AG09309 (cell line): ENCODE measurements at regions not wholly inside any gene's neighbourhood (a gene's known extent, or its start where the extent isn't known, plus 50 kb on each side); places are given as distances from the start of the nearest gene placed in this dataset.

Source experiments
- DNase-seq: peaks from one replicate; pipeline ENCODE4 v3.0.0-alpha.2; 2010; ENCODE audit warnings: low read depth
- H3K4me3 ChIP-seq: 2 replicates; pipeline ENCODE4 v1.5.1; 2011; ENCODE audit warnings: mild to moderate bottlenecking, low read depth, low read length, moderate library complexity; ENCODE audit not compliant: control insufficient read depth
- TF ChIP-seq, protein P1 (sequence below): IDR thresholded peaks from 2 replicates; pipeline ENCODE4 v1.5.1; 2011; ENCODE audit warnings: mild to moderate bottlenecking, low read depth, low read length, inconsistent platforms; ENCODE audit not compliant: insufficient read depth, control insufficient read depth; ENCODE audit errors: missing control alignments

- DNase-seq = no peak
- TF ChIP-seq, protein P1, sequence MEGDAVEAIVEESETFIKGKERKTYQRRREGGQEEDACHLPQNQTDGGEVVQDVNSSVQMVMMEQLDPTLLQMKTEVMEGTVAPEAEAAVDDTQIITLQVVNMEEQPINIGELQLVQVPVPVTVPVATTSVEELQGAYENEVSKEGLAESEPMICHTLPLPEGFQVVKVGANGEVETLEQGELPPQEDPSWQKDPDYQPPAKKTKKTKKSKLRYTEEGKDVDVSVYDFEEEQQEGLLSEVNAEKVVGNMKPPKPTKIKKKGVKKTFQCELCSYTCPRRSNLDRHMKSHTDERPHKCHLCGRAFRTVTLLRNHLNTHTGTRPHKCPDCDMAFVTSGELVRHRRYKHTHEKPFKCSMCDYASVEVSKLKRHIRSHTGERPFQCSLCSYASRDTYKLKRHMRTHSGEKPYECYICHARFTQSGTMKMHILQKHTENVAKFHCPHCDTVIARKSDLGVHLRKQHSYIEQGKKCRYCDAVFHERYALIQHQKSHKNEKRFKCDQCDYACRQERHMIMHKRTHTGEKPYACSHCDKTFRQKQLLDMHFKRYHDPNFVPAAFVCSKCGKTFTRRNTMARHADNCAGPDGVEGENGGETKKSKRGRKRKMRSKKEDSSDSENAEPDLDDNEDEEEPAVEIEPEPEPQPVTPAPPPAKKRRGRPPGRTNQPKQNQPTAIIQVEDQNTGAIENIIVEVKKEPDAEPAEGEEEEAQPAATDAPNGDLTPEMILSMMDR = no peak
- H3K4me3 ChIP-seq = no peak overlapping the region
Measured at GRCh38 chr14:30431552-30431951, 127.4 kb upstream of the G2E3 start.

- TF ChIP-seq, protein P1 = no peak
- peak; percentile 2 for DNase-seq
- no peak overlapping the region for H3K4me3 ChIP-seq
Measured at GRCh38 chr14:30440961-30441360, 118.0 kb upstream of the G2E3 start.

- no peak overlapping the region for H3K4me3 ChIP-seq
- TF ChIP-seq, protein P1 = peak; percentile 56
- peak; percentile 2 for DNase-seq
Measured at GRCh38 chr14:30443368-30444007, 115.5 kb upstream of the G2E3 start.

DNA sequence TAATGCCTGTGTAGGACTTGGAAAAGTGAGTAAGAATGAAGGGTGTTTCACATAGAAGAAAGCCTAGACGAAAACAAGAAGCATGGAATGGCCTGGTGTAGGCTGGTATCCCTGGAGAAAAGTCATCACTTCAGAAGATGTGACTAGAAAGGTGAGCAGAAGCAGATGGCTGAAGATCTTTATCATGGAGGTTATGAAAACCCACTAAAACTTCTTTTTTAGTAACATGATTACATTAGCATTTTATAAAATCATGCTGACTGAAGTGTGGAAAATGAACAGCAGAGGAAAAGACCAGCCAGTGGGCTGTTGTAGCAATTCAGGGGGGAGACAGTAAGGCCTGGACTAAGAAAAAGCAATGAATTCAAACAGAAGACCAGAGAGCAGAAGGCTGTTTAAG is 114.5 kb upstream of the G2E3 start:
- no peak overlapping the region for H3K4me3 ChIP-seq
- DNase-seq = no peak
- TF ChIP-seq, protein P1 = no peak

DNA sequence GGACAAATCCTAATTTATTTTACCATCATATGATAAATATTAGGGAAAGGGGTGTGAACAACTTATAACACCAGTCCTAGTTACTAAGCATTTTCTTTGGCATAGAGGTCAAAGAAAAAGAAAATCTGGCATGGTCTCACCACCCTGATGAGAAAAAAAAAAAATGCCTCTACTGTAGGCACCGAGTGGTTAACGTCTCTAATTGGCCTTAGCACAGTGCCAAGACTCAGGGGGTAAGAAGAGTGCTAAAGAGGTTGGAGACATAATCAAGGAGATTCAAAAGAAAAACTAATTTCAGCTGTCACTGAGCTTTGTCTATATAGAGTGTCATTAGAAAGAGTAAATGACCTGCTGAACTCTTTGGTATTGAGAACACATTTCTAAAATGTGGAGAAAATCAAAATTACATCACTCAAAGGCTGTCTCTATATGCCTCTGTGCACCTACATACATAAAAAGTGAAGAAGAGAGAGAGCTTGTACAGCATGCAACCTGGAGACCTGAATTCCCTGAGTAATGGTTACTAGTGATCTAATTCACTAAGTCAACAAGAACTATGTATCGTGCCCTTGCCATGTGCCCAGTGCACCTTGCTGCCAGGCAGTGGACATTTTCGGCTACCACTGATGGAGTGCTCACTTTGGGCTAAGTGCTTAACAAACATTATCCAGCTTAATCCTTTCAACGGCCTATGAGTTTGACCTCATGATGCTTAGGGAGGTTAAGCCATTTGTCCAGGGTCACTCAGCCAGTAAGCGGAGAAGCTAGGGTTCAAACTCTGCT is 113.8 kb upstream of the G2E3 start:
- no peak for DNase-seq
- H3K4me3 ChIP-seq = no peak overlapping the region
- TF ChIP-seq, protein P1 = no peak

GRCh38 chr14:30445852-30446251 is 113.1 kb upstream of the G2E3 start:
- TF ChIP-seq, protein P1 = no peak
- H3K4me3 ChIP-seq = no peak overlapping the region
- DNase-seq = no peak
